NCI-H446 (cell line): ENCODE measurements at regions not wholly inside any gene's neighbourhood (a gene's known extent, or its start where the extent isn't known, plus 50 kb on each side); places are given as distances from the start of the nearest gene placed in this dataset.

Source experiments
- DNase-seq, 2 experiments: peaks; one replicate each; lab custom pipeline; 2025; lab: John Stamatoyannopoulos, UW

DNA sequence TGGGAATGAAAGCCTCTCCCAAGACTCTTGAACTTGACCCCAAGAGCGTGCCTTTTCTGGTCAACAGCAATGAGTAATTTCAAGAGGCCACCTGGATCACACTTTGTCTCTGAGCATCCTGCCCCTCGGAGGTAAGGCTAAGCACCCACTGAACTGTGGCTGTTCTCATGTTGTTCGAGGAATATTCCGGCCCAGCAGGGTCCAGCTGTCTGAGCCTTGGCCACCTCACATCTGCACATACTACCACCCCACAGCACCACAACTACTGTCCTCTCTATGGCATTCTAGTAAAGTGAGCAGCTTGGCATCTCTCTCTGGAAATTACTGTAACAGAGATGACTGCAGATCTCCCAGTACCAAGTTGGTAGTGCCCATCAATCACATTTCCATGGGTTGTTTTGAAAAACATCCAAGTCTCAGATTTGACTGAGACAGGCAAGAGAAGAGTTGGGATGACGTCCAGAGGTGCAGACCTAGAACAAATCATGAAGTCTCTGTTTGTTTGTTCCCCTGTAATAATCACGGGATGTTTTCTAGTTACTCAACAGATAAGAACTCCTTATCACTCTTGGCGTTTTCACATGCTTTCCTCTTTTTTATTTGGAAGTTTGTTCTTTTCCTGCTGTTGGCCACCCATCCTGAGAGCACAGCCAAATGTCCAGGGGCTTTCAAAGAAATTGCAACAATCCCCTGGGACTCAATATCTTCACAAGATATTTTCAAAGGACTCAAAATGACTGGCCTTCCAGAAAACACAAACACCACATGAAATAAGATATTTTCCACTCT, 336.0 kb upstream of the TNP1 start:
- no peak for DNase-seq

- DNase-seq: no peak
Measured at GRCh38 chr2:217195016-217195415, 335.2 kb upstream of the TNP1 start.

GRCh38 chr2:217193431-217194340, 333.8 kb upstream of the TNP1 start:
- peak in 1 of 2 experiments; percentile 43 for DNase-seq

GRCh38 chr2:217192366-217192765, 332.5 kb upstream of the TNP1 start:
- DNase-seq: no peak

DNA sequence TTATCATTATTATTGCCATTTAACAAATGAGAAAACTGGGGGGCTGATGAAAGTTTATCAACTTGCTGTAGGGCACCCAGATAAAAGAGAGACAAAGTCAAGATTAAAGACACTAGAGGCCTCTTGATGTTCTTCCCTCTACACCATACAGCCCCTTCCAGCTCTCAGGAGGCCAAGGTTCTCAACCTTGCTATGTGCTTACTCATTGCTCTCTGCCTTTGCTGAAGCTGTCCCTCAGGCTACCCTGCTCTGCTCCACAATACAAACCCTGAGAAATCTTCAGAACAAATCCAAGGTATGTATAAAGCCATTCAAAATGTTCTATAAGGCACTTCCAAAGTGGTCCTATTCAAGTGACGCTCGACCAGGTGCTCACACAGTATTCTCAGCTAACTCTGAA, 329.9 kb upstream of the TNP1 start:
- no peak for DNase-seq

DNA sequence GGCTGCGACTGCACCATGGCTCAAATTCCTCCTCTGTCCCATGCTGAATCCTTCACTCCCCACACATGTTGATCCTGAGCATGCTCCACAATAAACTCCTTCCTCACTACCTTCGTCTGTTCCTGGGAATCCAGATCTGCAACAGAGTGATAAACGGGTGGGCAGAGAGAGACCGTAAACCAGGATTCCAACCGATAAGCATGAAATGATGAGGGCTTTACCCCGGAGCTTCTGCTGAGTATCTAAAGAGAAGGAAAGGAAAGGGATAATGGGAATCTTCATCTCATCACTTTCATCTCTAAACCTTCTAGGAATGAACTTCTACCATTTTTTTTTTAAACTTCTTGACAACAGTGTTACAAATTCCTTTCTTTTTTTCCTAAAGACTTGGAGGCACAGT, 329.3 kb upstream of the TNP1 start:
- DNase-seq: no peak

GRCh38 chr2:217186668-217187159, 326.9 kb upstream of the TNP1 start:
- no peak for DNase-seq

- DNase-seq: no peak
Measured at GRCh38 chr2:217186152-217186551, 326.3 kb upstream of the TNP1 start.

DNA sequence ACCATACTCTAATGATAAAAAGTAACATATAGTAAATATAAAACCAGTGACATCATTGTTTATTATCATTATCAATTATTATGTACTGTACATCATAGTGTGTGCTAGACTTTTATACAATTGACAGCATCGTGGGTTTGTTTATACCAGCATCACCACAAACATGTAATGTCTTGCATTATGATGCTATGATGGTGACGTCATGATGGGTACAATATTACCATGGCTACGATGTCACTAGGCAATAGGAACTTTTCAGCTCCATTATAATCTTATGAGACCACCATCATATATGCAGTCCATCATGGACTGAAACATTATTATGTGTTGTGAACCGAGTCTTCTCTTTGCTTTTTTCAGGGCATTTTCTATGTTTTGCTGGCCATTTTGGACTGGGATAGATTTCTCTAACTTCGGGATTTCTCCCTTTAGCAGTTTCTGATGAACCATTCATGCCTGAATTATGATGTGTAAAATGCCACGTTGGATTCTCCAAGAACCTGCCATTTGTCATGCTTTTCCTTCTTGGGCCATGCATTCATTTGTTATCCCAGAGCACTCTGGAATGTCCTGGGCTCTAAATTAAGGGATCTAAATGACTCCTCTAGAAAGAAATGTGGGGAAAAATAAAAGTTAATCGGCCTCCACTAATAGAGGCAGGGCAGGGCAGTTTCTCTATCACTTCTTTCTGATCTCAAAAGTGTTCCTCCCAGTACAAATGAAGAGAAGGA, 325.6 kb upstream of the TNP1 start:
- DNase-seq: no peak

GRCh38 chr2:217184242-217184641, 324.4 kb upstream of the TNP1 start:
- no peak for DNase-seq

GRCh38 chr2:217183471-217183870, 323.6 kb upstream of the TNP1 start:
- no peak for DNase-seq

- no peak for DNase-seq
Measured at GRCh38 chr2:217182926-217183325, 323.1 kb upstream of the TNP1 start.

DNA sequence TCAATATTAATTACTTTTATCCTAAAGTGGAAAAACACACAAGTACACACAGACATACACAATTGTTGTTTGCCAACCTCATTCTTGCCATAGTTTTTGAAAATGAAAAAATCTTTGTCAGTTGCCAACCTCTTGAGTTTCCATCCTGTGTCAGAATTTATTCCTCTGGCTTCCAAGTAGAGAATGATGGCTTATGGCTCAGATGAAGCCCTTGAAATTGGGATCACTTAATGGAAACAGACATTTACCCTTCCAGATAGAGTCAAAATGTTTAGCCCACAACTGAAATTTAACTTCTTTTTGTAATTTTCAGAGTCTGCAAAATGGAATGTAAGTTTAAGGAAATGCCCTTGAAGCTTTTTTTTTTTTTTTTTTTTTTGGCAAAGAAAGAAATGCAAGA, 321.6 kb upstream of the TNP1 start:
- no peak for DNase-seq

- DNase-seq: no peak
Measured at GRCh38 chr2:217179854-217180253, 320.0 kb upstream of the TNP1 start.

- peak in 1 of 2 experiments; percentile 21 for DNase-seq
Measured at GRCh38 chr2:217178341-217178740, 318.5 kb upstream of the TNP1 start.

DNA sequence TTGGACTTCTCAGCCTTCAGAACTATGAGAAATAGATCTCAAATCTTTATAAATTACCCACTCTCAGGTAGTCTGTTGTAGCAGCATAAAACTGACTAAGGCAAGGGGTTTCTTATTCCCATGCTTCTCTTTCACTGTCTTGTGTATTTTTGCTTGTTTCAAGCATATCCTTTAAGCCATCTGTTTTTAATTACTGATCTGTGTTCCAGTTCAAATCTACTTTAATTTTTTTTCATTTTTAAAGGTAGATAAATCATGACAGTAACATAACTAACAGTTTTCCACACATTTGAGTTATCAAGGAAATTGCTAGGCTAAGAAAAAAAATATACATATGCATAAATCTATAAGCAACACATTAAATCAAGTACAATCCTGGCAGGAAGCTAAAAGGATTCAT, 317.9 kb upstream of the TNP1 start:
- no peak for DNase-seq

DNA sequence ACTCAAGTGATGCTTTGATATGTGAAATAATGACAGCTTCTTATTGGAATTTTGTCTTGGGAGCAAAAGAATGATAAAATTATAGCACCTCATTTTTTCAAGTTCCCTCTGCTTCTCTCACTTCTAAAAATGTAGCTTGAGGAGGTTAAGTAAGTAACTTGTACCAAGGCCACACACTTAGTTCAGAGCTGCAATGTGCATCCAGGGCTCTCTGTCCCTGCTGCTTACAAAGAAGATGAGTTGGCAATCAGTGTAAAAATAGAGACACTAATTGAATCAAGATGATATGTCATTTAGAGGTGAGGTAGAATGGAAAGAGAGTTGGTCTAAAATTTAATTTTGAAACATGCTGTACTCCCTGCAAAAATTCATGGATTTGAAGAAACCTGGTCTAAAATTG, 312.0 kb upstream of the TNP1 start:
- DNase-seq: no peak

- peak in 1 of 2 experiments; percentile 63 for DNase-seq
Measured at GRCh38 chr2:217168496-217168895, 308.6 kb upstream of the TNP1 start.

GRCh38 chr2:217167531-217167930, 307.7 kb upstream of the TNP1 start:
- no peak for DNase-seq

GRCh38 chr2:217166241-217166850, 306.5 kb upstream of the TNP1 start:
- DNase-seq: peak in 1 of 2 experiments; percentile 66

- DNase-seq: no peak
Measured at GRCh38 chr2:217165547-217165946, 305.7 kb upstream of the TNP1 start.

- DNase-seq: peak in 1 of 2 experiments; percentile 36
Measured at GRCh38 chr2:217163987-217164386, 304.1 kb upstream of the TNP1 start.
